Ovary (tissue), 3 donors: ENCODE measurements at regions not wholly inside any gene's neighbourhood (a gene's known extent, or its start where the extent isn't known, plus 50 kb on each side); places are given as distances from the start of the nearest gene placed in this dataset.

Experiments used
- EP300 ChIP-seq: sonication (generic); formaldehyde crosslinking; IDR thresholded peaks from one replicate; pipeline ENCODE4 v1.6.1; 2017; ENCODE audit warnings: antibody characterized with exemption
- POLR2A ChIP-seq: fragments of 450-650 bp; IDR thresholded peaks from one replicate; pipeline ENCODE4 v1.6.1; 2017; ENCODE audit warnings: antibody characterized with exemption, mild to moderate bottlenecking, moderate library complexity
- TF ChIP-seq, protein P1 (sequence below), 3 donors: fragments of 450-650 bp in 2 of 3; fragments of 200-600 bp in 1 of 3; IDR thresholded peaks; one replicate each; pipeline versions ENCODE4 v1.5.1 to v1.8.0; 2016 to 2022; ENCODE audit warnings: antibody characterized with exemption in 3 of 3, mild to moderate bottlenecking in 1 of 3
- donor health status: DM: no; HTN: no; CAD: no.

DNA sequence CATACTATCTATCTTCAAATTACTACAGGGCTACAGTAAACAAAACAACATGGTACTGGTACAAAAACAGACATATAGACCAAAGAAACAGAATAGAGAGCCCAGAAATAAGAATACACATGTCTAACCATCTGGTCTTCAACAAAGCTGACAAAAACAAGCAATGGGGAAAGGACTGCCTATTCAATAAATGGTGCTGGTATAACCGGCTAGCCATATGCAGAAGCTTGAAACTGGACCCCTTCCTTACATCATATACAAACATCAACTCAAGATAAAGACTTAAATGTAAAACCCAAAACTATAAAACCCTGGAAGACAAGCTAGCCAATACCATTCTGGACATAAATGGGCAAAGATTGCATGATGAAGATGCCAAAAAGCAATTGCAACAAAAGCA lies 1143.7 kb downstream of the DNAJB9 start:
- TF ChIP-seq, protein P1, sequence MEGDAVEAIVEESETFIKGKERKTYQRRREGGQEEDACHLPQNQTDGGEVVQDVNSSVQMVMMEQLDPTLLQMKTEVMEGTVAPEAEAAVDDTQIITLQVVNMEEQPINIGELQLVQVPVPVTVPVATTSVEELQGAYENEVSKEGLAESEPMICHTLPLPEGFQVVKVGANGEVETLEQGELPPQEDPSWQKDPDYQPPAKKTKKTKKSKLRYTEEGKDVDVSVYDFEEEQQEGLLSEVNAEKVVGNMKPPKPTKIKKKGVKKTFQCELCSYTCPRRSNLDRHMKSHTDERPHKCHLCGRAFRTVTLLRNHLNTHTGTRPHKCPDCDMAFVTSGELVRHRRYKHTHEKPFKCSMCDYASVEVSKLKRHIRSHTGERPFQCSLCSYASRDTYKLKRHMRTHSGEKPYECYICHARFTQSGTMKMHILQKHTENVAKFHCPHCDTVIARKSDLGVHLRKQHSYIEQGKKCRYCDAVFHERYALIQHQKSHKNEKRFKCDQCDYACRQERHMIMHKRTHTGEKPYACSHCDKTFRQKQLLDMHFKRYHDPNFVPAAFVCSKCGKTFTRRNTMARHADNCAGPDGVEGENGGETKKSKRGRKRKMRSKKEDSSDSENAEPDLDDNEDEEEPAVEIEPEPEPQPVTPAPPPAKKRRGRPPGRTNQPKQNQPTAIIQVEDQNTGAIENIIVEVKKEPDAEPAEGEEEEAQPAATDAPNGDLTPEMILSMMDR (IDR thresholded peaks at IDR 0.05), result no peak
- no peak for TF ChIP-seq EP300
- TF ChIP-seq POLR2A, result no peak
